ENCODE measurements at regions not wholly inside any gene's neighbourhood (a gene's known extent, or its start where the extent isn't known, plus 50 kb on each side); places are given as distances from the start of the nearest gene placed in this dataset.

- Mint-ChIP-seq H3K27me3 (ENCODE audit: insufficient read depth, unreplicated experiment) (peaks cover 13% of the 10 kb centered on the region), H3K4me1 (ENCODE audit: low read depth, unreplicated experiment) (no peaks in the 10 kb centered on the region), H3K27ac (ENCODE audit: unreplicated experiment) (no peak overlapping the region), H3K9me3 (ENCODE audit: unreplicated experiment) (no peaks in the 10 kb centered on the region), H3K36me3 (ENCODE audit: insufficient read depth, unreplicated experiment) (no peaks in the 10 kb centered on the region), H3K4me3 (ENCODE audit: unreplicated experiment) (no peak overlapping the region)
- TF ChIP-seq CTCF (IDR thresholded peaks at IDR 0.05; ENCODE audit: insufficient read depth in 1 of 2, low read depth in 1 of 2, low read length in 1 of 2, severe bottlenecking in 1 of 2, unreplicated experiment in 1 of 2) = no peak
- CTCF ChIA-PET = no interaction called here
- Histone ChIP-seq H3K36me3 (ENCODE audit: control insufficient read depth, insufficient read depth, low read length) (no peaks in the 10 kb centered on the region), H3K27me3 (replicated peaks; ENCODE audit: control insufficient read depth, insufficient read depth, low read length) (no peaks in the 10 kb centered on the region), H3K4me1 (no peaks in the 10 kb centered on the region), H3K9me3 (no peaks in the 10 kb centered on the region), H3K4me3 (ENCODE audit: low read depth, low read length) (no peak overlapping the region)
- intact Hi-C loops (cut with micrococcal nuclease; ENCODE audit: unreplicated experiment) = no loop called here
- POLR2A ChIA-PET = no interaction called here
- no peak for DNase-seq
- BruUV-seq (replicated peaks) = no TSS peak
Observed at GRCh38 chr4:42809419-42810084, 83.0 kb upstream of the GRXCR1 start.

GRCh38 chr4:42806303-42806835, 86.1 kb upstream of the GRXCR1 start:
- Histone ChIP-seq H3K4me3 (ENCODE audit: low read depth, low read length) (no peak overlapping the region), H3K36me3 (ENCODE audit: control insufficient read depth, insufficient read depth, low read length) (no peaks in the 10 kb centered on the region), H3K9me3 (no peaks in the 10 kb centered on the region), H3K27me3 (replicated peaks; ENCODE audit: control insufficient read depth, insufficient read depth, low read length) (no peaks in the 10 kb centered on the region), H3K4me1 (no peaks in the 10 kb centered on the region)
- Mint-ChIP-seq H3K36me3 (ENCODE audit: insufficient read depth, unreplicated experiment) (no peaks in the 10 kb centered on the region), H3K4me1 (ENCODE audit: low read depth, unreplicated experiment) (no peaks in the 10 kb centered on the region), H3K4me3 (ENCODE audit: unreplicated experiment) (no peak overlapping the region), H3K27me3 (ENCODE audit: insufficient read depth, unreplicated experiment) (peaks cover 12% of the 10 kb centered on the region), H3K9me3 (ENCODE audit: unreplicated experiment) (peaks cover 17% of the 10 kb centered on the region), H3K27ac (ENCODE audit: unreplicated experiment) (no peak overlapping the region)
- no peak for TF ChIP-seq CTCF (IDR thresholded peaks at IDR 0.05; ENCODE audit: insufficient read depth in 1 of 2, low read depth in 1 of 2, low read length in 1 of 2, severe bottlenecking in 1 of 2, unreplicated experiment in 1 of 2)
- BruUV-seq (replicated peaks) = no TSS peak
- ChIA-PET POLR2A (no interaction called here), CTCF (no interaction called here)
- no peak for DNase-seq
- intact Hi-C loops (cut with micrococcal nuclease; ENCODE audit: unreplicated experiment) = no loop called here

GRCh38 chr4:42789041-42789567, 103.4 kb upstream of the GRXCR1 start:
- Mint-ChIP-seq H3K27me3 (ENCODE audit: insufficient read depth, unreplicated experiment) (peaks cover 13% of the 10 kb centered on the region), H3K36me3 (ENCODE audit: insufficient read depth, unreplicated experiment) (no peaks in the 10 kb centered on the region), H3K4me3 (ENCODE audit: unreplicated experiment) (no peak overlapping the region), H3K4me1 (ENCODE audit: low read depth, unreplicated experiment) (no peaks in the 10 kb centered on the region), H3K9me3 (ENCODE audit: unreplicated experiment) (no peaks in the 10 kb centered on the region), H3K27ac (ENCODE audit: unreplicated experiment) (no peak overlapping the region)
- no TSS peak for BruUV-seq (replicated peaks)
- no peaks in the 10 kb centered on the region for H3K4me1 ChIP-seq
- no peaks in the 10 kb centered on the region for H3K36me3 ChIP-seq (ENCODE audit: control insufficient read depth, insufficient read depth, low read length)
- no peaks in the 10 kb centered on the region for H3K27me3 ChIP-seq (replicated peaks; ENCODE audit: control insufficient read depth, insufficient read depth, low read length)
- no peak for TF ChIP-seq CTCF (IDR thresholded peaks at IDR 0.05; ENCODE audit: insufficient read depth in 1 of 2, low read depth in 1 of 2, low read length in 1 of 2, severe bottlenecking in 1 of 2, unreplicated experiment in 1 of 2)
- no peaks in the 10 kb centered on the region for H3K9me3 ChIP-seq
- intact Hi-C loops (cut with micrococcal nuclease; ENCODE audit: unreplicated experiment) = no loop called here
- no peak overlapping the region for H3K4me3 ChIP-seq (ENCODE audit: low read depth, low read length)
- DNase-seq = no peak
- ChIA-PET CTCF (no interaction called here), POLR2A (no interaction called here)
